Endothelial cell (in vitro differentiated cells): ENCODE measurements at regions not wholly inside any gene's neighbourhood (a gene's known extent, or its start where the extent isn't known, plus 50 kb on each side); places are given as distances from the start of the nearest gene placed in this dataset.

Source experiments
- DNase-seq: peaks from one replicate; pipeline ENCODE4 v3.0.0; 2021; ENCODE audit warnings: low spot score
- H3K27ac Mint-ChIP-seq: one replicate; pipeline ENCODE4 v1.8.0; 2021; ENCODE audit warnings: mixed read lengths, inconsistent platforms; ENCODE audit not compliant: unreplicated experiment
- H3K27me3 Mint-ChIP-seq: one replicate; pipeline ENCODE4 v1.8.0; 2021; ENCODE audit warnings: mild to moderate bottlenecking, moderate library complexity, mixed read lengths, inconsistent platforms; ENCODE audit not compliant: unreplicated experiment
- H3K36me3 Mint-ChIP-seq: one replicate; pipeline ENCODE4 v1.8.0; 2021; ENCODE audit warnings: mild to moderate bottlenecking, low read depth, mixed read lengths, inconsistent platforms; ENCODE audit not compliant: unreplicated experiment
- H3K4me1 Mint-ChIP-seq: one replicate; pipeline ENCODE4 v1.8.0; 2021; ENCODE audit warnings: mild to moderate bottlenecking, mixed read lengths, inconsistent platforms; ENCODE audit not compliant: unreplicated experiment
- H3K4me3 Mint-ChIP-seq: one replicate; pipeline ENCODE4 v1.8.0; 2021; ENCODE audit warnings: mild to moderate bottlenecking, mixed read lengths, inconsistent platforms; ENCODE audit not compliant: unreplicated experiment
- H3K9me3 Mint-ChIP-seq: one replicate; pipeline ENCODE4 v1.8.0; 2021; ENCODE audit warnings: mixed read lengths, inconsistent platforms; ENCODE audit not compliant: unreplicated experiment
- CTCF ChIP-seq: fragments of 200-600 bp; sonication (generic); IDR thresholded peaks from one replicate; pipeline ENCODE4 v1.5.0; 2021; ENCODE audit warnings: antibody characterized with exemption; ENCODE audit not compliant: unreplicated experiment

DNA sequence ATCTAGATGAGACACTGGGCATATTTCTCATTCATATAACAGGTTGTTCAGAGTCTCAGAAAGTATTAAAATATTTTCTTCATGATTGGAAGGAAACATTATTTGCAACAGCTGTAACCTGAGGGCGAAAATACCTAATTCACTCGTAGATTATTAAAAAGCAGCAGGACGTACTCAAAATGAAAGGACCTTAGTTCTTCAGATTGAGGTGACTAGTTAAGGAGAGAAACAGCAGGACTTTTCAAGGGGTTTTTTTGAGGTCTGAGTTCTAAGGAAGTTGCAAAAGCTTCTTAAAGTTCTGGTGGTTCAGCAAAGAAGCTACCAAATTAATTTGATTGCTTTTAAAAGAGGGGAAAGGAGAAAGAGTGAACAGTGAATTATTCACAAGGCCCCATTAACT is 174.9 kb downstream of the TMEM161B start:
- Mint-ChIP-seq H3K4me1 (no peaks in the 10 kb centered on the region), H3K36me3 (no peaks in the 10 kb centered on the region), H3K4me3 (no peak overlapping the region), H3K27me3 (no peaks in the 10 kb centered on the region), H3K27ac (no peak overlapping the region), H3K9me3 (no peaks in the 10 kb centered on the region)
- TF ChIP-seq CTCF: no peak
- no peak for DNase-seq

DNA sequence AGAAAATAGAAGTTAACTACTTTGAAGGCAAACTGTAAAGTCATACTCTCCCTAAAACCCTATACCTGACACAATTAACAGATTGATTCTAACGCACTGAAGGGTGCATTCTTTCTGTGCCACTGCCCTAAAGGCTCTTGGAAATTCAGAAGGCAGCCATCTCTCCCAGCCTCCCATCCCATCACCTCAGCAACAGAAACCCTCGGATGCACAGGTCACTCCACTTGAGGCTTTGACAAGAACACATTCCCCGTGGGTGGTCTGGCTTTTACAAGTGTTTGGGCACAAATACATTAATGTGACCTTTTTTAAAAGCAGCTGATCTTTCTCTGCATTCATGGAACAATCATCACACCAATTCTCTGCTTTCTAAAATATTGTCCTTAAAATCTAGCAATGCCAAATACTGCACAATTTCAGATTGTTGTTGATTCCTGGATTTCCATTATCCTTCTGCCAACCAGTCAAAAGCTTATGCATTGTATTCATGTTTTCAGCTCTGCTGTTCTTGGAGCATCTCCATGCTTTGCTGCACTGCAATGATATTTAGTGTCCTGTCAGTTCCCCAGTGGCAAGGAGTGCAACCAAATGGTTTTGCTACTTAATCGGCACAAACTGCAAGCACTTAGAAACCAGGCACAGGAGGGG is 175.6 kb downstream of the TMEM161B start:
- Mint-ChIP-seq H3K27me3 (no peaks in the 10 kb centered on the region), H3K9me3 (no peaks in the 10 kb centered on the region), H3K4me3 (no peak overlapping the region), H3K4me1 (no peaks in the 10 kb centered on the region), H3K36me3 (no peaks in the 10 kb centered on the region), H3K27ac (no peak overlapping the region)
- no peak for TF ChIP-seq CTCF
- DNase-seq: no peak

- H3K4me1 Mint-ChIP-seq: no peaks in the 10 kb centered on the region
- H3K9me3 Mint-ChIP-seq: no peaks in the 10 kb centered on the region
- H3K36me3 Mint-ChIP-seq: no peaks in the 10 kb centered on the region
- no peak overlapping the region for H3K27ac Mint-ChIP-seq
- DNase-seq: no peak
- H3K27me3 Mint-ChIP-seq: no peaks in the 10 kb centered on the region
- TF ChIP-seq CTCF: no peak
- H3K4me3 Mint-ChIP-seq: no peak overlapping the region
Measured at GRCh38 chr5:88092358-88092757, 176.3 kb downstream of the TMEM161B start.

DNA sequence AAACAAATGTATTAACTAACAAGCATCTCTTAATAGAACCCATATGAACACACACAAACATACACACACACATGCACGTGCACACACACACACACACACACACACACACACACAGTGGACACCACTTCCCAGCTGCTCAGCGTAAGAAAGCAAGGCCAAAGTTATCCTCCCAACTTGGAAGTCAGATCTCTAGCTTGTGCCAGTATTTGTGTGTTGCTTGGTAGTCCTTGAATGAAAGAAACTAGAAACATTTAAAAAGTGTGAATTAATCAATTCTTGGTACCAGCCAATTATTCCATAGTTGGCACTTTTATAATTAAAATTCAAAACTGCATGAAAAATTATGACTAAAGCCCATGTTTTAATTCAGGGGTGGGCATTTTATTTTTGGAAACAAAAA is 178.1 kb downstream of the TMEM161B start:
- no peaks in the 10 kb centered on the region for H3K27me3 Mint-ChIP-seq
- H3K27ac Mint-ChIP-seq: no peak overlapping the region
- no peaks in the 10 kb centered on the region for H3K9me3 Mint-ChIP-seq
- no peaks in the 10 kb centered on the region for H3K36me3 Mint-ChIP-seq
- H3K4me1 Mint-ChIP-seq: no peaks in the 10 kb centered on the region
- TF ChIP-seq CTCF: no peak
- DNase-seq: no peak
- H3K4me3 Mint-ChIP-seq: no peak overlapping the region

- Mint-ChIP-seq H3K27me3 (no peaks in the 10 kb centered on the region), H3K4me1 (no peaks in the 10 kb centered on the region)
Measured at GRCh38 chr5:88089719-88090390, 178.8 kb downstream of the TMEM161B start.

More at GRCh38 chr5:88089719-88090390, 178.8 kb downstream of the TMEM161B start:
- Mint-ChIP-seq H3K9me3 (no peaks in the 10 kb centered on the region), H3K36me3 (no peaks in the 10 kb centered on the region), H3K4me3 (no peak overlapping the region), H3K27ac (no peak overlapping the region)
- DNase-seq: peak; percentile 8
- TF ChIP-seq CTCF: no peak
